HG02938 (cell line): ENCODE measurements at regions not wholly inside any gene's neighbourhood (a gene's known extent, or its start where the extent isn't known, plus 50 kb on each side); places are given as distances from the start of the nearest gene placed in this dataset.

Experiments
- ATAC-seq: cut with Tn5 transposase; IDR thresholded peaks from one replicate; pipeline ENCODE4 v1.9.1; 2021; ENCODE audit warnings: mild to moderate bottlenecking, moderate library complexity; ENCODE audit not compliant: unreplicated experiment

GRCh38 chr10:53749439-53749838, 976.9 kb upstream of the MBL2 start:
- ATAC-seq, result no peak

DNA sequence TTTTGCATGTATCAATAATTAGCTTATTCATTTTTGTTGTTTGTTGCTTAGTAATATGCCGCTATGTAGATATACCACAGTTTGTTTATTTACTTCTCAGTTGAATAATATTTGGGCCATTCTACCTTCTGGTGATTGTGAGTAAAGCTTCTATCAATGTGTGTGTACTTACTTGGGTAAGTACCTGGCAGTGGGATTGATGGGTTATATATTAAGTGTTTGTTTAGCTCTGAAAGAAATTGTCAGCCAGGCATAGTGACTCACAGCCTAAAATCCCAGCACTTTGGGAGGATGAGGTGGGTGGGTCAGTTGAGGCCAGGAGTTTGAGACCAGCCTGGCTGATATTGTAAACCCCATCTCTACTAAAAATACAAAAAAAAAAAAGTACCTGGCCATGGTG, 975.7 kb upstream of the MBL2 start:
- ATAC-seq, result no peak

- ATAC-seq, result no peak
These were observed 972.2 kb upstream of the MBL2 start for GRCh38 chr10:53744746-53745145.

GRCh38 chr10:53744176-53744575, 971.6 kb upstream of the MBL2 start:
- ATAC-seq, result no peak

- no peak for ATAC-seq
These were observed 964.5 kb upstream of the MBL2 start for GRCh38 chr10:53737132-53737531.

GRCh38 chr10:53726921-53727320, 954.3 kb upstream of the MBL2 start:
- no peak for ATAC-seq

GRCh38 chr10:53724581-53724980, 952.0 kb upstream of the MBL2 start:
- no peak for ATAC-seq

DNA sequence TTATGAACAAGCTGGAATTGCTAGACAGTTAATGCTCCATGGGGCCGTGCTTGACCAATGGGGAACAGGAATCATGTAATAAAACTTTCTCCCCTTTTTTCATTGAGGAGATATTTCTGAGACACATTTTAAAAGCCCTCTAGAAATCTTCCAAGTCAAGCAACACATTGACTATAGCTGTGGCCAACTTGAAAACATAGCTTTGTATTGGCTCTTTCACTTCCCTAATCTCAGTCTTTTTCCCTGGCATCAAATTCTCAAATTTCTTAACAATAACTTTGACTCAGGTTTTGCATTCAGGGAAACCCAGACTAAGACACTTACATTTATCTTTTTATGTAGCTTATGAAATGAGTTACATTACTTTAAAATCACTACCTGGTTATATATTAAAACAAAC, 947.1 kb upstream of the MBL2 start:
- no peak for ATAC-seq

GRCh38 chr10:53716156-53716555, 943.6 kb upstream of the MBL2 start:
- ATAC-seq, result no peak

- no peak for ATAC-seq
These were observed 940.8 kb upstream of the MBL2 start for GRCh38 chr10:53713431-53713830.

- ATAC-seq, result no peak
These were observed 929.9 kb upstream of the MBL2 start for GRCh38 chr10:53702489-53702888.

GRCh38 chr10:53701213-53701612, 928.6 kb upstream of the MBL2 start:
- no peak for ATAC-seq

DNA sequence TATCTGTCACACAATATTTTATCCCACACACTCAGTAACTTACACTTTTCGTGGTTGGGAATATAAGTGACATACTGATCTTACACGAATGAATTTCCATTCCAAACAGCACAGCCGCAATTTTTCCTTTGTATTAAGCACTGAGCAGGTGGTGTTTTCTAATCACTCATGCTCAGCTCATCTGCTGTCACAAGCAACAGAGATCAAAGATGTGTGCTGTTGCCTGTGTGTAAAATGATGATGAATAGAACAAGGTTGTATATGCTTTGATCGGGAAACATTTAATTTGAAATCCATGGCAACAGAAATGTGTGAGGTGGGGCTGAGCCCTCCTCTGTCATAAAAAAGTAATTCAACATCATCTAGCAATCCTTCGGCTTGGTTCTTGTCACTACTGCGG, 927.7 kb upstream of the MBL2 start:
- no peak for ATAC-seq

DNA sequence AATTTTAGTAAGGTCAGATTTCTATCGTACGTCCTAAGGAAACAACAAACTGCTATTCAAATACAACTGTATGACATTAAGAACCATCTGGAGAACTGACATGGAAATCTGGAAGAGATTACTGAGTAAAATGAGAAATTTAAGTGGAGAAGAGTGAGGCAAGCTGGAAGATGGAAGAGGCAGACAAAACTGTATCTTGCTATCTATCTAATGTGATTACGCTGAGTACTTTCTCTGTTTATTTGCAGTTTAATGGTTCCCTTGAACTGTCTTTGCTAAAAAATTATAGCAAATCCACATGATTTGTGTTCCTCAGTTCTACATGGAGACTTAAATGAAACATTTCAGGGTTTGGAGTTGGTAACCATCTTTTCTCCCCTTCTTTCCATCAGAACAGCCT, 927.1 kb upstream of the MBL2 start:
- no peak for ATAC-seq

GRCh38 chr10:53699231-53699630, 926.6 kb upstream of the MBL2 start:
- ATAC-seq, result no peak

DNA sequence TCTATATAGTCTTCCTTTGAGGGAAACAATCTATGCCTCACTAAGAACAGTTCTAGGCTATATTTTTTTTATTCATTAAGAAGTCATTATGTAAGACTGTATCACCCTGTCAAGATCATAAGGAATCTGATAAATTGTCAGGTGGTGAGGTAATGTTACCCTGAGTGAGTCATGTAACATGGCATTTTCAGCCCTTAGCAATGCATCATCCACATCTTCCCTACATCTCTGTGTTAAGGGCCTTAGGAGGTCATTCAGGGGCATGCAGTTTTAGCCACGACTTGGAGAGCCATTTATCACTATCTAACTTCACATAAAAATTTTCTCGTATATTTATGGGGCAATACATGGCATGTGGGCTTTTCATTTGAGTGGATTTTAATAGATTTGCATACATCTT, 924.5 kb upstream of the MBL2 start:
- no peak for ATAC-seq

DNA sequence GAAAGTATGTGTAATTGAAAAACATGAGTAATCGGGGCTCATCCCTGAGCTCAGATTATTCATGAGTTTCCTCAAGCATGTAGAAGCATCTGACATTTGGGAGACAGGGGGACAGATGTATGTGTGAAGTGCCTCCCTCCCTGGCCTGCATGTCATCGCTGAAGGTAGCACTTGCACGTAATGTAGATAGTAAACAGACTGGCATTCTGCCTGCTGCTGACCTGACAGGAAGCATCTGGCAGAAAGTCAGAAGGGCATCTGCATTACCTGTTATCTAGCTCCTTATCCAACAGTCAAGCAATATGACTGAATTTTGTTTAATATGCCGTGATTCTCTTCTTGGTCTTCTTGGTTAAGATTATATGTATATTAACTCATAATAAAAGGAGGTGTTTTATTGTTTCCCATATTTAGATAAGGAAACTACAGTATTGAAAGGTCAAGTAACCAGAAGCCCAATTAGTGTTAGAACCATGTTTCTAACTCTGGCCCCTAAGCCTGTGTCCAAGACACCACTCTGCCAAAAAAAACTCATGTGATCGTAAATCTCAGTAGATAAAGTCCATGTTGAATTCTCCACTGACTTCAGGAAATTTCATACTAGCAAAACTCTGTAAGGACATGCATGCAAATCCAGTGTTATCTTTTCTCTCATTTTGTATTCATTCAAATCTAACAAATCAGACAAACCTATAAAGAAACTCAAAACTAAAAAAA, 918.1 kb upstream of the MBL2 start:
- no peak for ATAC-seq

- no peak for ATAC-seq
These were observed 915.2 kb upstream of the MBL2 start for GRCh38 chr10:53687800-53688199.

- ATAC-seq, result no peak
These were observed 910.3 kb upstream of the MBL2 start for GRCh38 chr10:53682885-53683284.

GRCh38 chr10:53682458-53682857, 909.9 kb upstream of the MBL2 start:
- no peak for ATAC-seq

DNA sequence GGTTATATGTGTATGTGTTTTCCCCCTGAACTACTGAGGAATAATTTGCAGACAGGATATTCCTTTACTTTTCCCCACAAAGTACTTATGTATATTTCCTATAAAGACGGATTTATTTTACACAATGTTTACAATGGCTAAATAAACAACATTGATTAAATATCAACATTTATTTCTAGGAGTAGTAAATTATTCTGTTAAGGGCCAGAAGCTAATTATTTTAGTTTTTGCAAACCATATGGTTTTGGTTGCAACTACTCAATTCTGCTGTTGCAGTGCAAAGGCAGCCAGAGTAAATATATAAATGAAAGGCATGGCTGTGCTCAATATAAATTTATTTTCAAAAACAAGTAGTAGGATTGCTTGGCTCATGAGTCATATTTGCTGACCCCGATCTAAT, 907.1 kb upstream of the MBL2 start:
- no peak for ATAC-seq

GRCh38 chr10:53675177-53675576, 902.6 kb upstream of the MBL2 start:
- no peak for ATAC-seq

DNA sequence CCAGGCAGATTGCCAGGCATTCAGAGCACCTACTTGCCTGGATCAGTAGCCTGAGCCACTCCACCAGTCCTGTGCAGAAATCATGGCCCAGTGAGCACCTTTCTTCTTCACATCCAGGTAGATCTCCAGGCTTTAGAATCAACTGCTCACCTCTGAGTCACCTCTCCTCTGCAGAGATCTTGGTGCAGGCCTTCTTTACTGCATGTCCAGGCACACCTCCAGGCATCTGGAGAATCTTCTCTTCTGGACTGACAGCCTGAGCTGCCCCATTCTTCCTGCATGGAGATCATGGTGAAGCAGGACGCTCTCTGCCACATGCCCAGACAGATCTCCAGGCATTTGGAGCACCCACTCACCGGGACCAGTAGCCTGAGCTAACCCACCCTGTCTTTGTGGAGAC, 894.5 kb upstream of the MBL2 start:
- ATAC-seq, result no peak
